ENCODE measurements at regions not wholly inside any gene's neighbourhood (a gene's known extent, or its start where the extent isn't known, plus 50 kb on each side); places are given as distances from the start of the nearest gene placed in this dataset.
"Not testable (repeated sequence)": the region's sequence is repeated elsewhere in the genome, so short reads cannot be mapped to it uniquely, and the experiment has no call there.

DNA sequence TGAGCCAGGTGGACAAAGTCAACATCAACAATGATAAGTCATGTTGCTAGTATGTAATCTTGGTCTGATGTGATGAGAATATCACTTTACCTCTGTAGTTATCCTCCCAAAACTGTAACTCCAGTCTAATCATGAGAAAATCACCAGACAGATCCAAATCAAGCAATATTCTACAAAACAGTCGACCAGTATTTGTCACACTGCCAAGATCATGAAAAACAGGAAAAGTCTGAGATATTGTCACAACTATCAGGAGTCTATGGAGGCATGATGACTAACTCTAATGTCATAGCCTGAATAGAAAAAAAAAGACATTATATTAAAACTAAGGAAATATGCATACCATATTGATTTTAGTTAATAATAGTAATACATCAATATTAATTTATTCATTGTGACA, 1883.3 kb upstream of the CELF4 start:
- no peak for DNase-seq

GRCh38 chr18:39444957-39445356, 1879.4 kb upstream of the CELF4 start:
- DNase-seq: not testable (repeated sequence)

- DNase-seq: no peak
These were observed 1876.0 kb upstream of the CELF4 start for GRCh38 chr18:39441648-39442047.

DNA sequence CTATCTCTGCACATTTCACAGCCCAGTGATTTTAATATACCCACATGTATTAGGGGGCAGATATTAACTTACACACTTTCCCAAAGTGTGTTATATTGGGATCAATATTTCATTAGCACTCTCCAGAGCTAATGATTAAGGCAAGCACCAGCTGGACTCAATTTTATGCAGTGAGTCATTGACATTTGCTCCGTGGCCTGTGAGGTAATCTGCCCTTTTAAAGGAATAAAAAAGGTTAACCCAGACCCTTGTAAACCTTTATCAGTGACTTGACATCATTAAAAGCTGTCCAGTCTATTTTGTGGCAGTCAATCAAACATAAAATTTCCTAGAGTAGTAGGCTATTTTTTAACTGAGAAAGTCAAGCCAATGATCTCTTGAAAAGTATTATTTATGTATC, 1870.4 kb upstream of the CELF4 start:
- DNase-seq: no peak

DNA sequence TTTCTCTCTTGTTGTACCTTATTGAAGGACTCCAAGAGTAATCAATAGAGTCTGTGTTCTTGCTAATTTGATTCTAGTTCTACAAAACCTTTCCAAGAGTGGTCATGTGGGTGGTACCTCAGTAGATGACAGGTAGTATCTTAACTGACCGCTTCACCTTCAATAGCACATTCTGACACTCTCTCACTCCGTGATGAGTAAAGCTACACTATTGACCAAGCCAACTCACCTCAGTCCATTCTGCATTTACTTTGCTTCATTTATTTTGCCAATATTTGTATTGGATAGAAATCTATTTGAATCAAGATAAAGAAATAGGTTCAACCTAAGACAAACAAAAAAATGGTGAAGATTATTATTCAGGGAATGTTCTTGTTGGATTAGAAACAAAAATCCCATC, 1869.6 kb upstream of the CELF4 start:
- no peak for DNase-seq

GRCh38 chr18:39434223-39434920, 1868.8 kb upstream of the CELF4 start:
- DNase-seq: no peak

DNA sequence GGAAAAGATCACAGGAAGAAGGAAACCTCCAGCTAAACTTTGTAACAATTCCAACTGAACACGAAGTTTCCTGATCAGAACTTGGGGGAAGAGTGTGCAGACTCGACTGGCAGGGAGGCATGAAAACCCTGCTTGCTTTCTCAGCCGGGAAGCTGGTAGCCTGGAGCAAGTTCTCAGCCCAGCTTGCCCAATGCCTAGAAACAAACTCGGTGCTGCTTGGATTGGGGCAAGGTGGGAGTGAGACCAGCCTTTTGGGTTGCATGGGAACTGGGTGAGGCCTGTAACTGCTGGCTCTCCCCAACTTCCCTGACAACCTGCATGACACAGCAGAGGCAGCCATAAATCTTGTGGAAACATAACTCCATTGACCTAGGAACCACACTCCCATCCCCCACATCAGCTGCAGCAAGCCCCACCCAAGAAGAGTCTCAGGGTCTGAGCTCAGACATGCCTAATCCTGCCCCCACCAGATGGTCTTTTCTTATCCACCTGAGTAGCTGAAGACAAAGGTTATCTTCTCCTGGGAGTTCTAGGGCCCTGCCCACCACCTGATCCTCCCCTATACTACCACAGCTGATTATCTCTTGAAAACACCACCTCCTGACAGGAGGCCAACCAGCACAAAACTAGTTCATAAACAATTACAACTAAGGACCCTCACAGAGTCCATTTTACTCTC, 1859.7 kb upstream of the CELF4 start:
- no peak for DNase-seq

DNA sequence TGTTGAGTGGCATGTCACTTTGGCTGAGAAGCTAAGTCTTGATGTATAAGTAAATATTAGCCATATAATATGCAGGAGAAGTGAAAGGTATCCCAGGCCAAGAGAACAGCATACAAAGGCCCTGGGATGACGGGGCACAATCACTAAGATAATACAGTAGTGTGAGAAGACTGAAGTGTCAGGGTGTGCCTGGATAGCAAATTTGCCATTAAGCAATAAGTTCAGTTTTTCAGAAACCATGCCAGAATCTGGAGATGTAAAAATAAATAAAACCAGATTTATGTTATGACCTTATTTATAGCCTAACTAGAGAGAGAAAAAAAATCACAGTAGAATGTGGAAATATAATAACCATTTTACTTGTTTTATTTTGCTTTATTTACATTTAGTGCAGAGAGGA, 1858.7 kb upstream of the CELF4 start:
- no peak for DNase-seq

- no peak for DNase-seq
These were observed 1855.7 kb upstream of the CELF4 start for GRCh38 chr18:39421276-39421675.

DNA sequence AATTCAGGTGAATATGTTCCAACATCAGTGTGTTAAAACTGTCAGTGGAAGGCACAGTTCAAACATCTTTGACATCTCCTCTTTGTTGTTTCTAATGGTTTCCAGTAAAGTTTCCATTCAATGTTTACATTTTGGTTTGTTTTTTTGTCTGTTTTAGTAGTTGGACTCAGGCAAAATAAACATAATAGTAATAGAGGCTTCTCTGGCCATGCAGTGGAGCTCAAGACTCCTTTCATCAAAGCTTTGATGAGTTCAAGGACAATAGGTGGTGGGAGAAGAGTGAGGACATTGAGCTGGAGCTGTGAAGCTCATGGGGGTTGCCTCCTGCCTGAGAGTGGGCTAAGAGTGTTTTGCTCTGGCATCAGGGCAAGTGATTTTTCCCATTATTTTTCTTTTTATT, 1853.7 kb upstream of the CELF4 start:
- no peak for DNase-seq

DNA sequence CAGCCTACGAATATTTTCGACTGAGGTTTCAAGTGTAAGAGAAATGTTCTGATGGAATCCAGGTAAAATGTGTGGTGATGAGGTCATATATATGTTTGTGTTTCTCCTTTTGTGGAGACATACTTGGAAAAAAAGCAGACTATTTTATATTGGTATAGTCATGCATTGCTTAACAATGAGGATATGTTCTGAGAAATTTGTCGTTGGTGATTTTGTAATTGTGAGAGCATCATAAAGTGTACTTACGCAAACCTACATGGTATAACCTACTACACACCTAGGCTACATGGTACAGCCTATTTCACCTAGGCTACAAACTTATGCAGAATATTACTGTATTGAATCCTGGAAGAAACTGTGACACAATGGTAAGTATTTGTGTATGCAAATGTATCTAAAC, 1849.9 kb upstream of the CELF4 start:
- no peak for DNase-seq

DNA sequence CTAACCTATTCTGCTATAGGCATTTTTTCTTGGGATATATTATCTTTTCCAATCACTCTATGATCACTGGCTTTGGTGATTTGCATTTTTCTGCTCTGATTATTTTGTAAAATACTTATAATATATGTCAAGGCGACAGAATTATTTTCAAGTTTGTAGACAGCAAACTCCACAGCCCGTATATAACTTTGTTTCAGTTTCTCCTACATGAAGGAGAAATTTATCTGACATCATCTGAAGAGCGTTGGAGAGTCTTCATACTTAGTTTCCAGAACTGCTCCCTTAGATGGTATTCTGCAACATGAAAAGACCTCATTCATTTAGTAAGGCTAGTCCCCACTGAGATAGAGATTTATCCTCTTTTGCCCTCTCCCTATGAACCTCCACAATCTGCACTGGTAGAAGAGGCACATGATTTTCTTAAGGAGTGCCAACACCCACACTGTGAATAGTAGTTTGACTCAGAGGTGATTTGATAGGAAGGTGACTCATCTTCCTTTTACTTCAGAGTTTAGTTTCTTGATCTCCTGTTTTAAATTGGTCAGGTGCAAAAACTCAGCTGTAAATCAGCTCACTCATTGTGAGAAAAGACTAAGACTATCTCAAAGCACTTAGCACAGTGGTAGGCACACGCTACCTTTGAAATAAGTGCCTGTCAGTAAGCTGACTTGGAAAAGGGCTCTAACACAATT, 1848.6 kb upstream of the CELF4 start:
- DNase-seq: no peak

DNA sequence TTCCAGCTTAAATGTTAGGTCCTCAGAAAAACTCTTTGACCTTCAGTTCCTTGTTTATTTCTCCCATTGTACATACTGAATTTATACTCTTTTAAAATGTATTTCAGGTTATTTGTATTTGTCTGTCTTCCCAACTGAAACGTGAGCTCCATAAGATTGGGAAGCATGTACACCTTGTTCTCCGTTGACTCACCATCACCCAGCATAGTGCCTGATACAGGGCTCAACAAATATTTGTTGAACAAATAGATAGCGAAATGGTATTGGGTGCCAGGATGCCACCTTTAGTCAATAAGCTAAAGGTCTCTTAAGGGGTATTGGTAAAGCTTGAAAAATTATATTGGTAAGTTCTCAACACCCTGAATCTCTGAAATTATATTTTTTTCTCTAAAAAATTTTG, 1841.3 kb upstream of the CELF4 start:
- DNase-seq: no peak

DNA sequence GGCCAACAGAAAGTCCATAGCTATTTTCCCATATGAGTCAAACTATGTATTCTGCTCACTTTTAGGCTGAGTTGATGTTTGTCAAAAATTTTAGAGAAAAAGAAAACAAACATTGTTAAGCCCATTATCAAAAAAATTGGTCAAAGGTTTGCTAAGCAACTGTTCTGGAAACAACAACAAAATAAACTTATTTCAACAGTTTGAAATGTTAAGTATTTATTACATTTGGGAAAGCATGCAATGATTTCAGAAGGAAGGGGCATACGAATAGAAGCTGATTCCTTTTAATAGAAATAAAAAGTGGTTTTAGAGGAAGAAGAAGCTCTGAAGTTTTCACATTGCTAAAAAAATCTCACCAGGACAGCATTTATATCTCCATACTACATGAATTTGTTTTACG, 1837.5 kb upstream of the CELF4 start:
- DNase-seq: no peak

DNA sequence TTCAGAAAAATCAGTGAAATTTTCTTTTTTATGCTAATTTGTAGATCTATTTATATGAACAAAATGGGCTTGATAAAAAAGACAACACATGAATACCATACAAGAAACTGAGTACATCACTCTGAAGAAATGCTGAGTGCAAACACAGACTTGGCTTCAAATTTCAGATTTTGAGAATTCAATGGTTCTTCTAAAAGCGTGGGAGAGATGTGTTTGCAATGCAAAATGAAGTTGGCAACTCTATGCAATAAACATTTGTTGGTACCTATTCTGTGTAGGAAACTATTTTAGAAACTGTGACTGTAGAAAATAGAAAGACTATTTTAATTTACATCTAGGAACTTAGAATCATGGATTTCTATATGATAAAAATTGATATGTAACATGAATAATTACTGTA, 1834.1 kb upstream of the CELF4 start:
- no peak for DNase-seq

GRCh38 chr18:39396168-39396567, 1830.6 kb upstream of the CELF4 start:
- no peak for DNase-seq

- DNase-seq: no peak
These were observed 1824.3 kb upstream of the CELF4 start for GRCh38 chr18:39389800-39390379.

- no peak for DNase-seq
These were observed 1815.3 kb upstream of the CELF4 start for GRCh38 chr18:39380866-39381265.

DNA sequence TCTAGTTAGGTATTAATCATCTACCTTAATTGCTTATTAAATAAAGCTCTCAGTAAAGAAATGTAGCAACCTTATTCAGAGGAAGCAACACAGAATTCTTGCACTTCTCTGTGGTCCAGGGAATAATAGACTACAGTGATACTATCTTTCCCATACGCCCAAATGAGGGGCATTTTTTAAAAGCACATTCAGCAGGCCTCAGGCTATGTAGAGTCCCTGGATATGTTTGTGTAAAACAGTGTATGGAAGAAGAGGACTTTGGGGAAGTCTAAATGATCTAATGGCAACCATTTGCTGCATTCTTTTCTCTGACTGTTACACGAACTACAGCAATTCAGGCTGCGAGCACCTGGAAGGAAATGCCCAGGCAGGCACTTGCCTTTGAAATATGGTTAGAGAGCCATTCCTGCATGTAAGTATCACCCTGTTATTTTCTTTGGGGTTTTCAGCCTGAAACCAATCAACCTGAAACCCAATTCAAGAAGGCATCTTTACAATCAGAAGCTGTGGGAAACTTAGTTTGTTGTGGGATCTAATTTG, 1814.7 kb upstream of the CELF4 start:
- DNase-seq: no peak

GRCh38 chr18:39375066-39375465, 1809.5 kb upstream of the CELF4 start:
- DNase-seq: no peak

GRCh38 chr18:39371996-39372395, 1806.4 kb upstream of the CELF4 start:
- DNase-seq: no peak

- no peak for DNase-seq
These were observed 1801.1 kb upstream of the CELF4 start for GRCh38 chr18:39366656-39367055.

- DNase-seq: no peak
These were observed 1800.4 kb upstream of the CELF4 start for GRCh38 chr18:39365836-39366485.

All from CD4-positive, alpha-beta T cell treated with Interleukin-4 for 4 hours (primary cell).